ENCODE measurements at regions not wholly inside any gene's neighbourhood (a gene's known extent, or its start where the extent isn't known, plus 50 kb on each side); places are given as distances from the start of the nearest gene placed in this dataset.

- POLR2A ChIA-PET: no interaction called here
- DNase-seq (ENCODE audit: extremely low spot score): no peak
- TF ChIP-seq, protein P1, sequence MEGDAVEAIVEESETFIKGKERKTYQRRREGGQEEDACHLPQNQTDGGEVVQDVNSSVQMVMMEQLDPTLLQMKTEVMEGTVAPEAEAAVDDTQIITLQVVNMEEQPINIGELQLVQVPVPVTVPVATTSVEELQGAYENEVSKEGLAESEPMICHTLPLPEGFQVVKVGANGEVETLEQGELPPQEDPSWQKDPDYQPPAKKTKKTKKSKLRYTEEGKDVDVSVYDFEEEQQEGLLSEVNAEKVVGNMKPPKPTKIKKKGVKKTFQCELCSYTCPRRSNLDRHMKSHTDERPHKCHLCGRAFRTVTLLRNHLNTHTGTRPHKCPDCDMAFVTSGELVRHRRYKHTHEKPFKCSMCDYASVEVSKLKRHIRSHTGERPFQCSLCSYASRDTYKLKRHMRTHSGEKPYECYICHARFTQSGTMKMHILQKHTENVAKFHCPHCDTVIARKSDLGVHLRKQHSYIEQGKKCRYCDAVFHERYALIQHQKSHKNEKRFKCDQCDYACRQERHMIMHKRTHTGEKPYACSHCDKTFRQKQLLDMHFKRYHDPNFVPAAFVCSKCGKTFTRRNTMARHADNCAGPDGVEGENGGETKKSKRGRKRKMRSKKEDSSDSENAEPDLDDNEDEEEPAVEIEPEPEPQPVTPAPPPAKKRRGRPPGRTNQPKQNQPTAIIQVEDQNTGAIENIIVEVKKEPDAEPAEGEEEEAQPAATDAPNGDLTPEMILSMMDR (IDR thresholded peaks at IDR 0.05; ENCODE audit: control extremely low read depth, extremely low read depth, low read depth, missing control alignments): no peak
- CTCF ChIA-PET: interaction anchor here (0.8 to 2.0 kb wide), 12 partner anchors 9 to 556 kb away, joined by 3 to 12 read pairs (median 4); no protein-coding TSS in a partner anchor
Measured at GRCh38 chrX:121322159-121322558, 274.7 kb downstream of the GLUD2 start.

- TF ChIP-seq, protein P1 (IDR thresholded peaks at IDR 0.05; ENCODE audit: control extremely low read depth, extremely low read depth, low read depth, missing control alignments): no peak
- CTCF ChIA-PET: interaction anchor here (1.5 kb wide), 1 partner anchor 10 kb away, joined by 12 read pairs; no protein-coding TSS in a partner anchor
- POLR2A ChIA-PET: no interaction called here
- DNase-seq (ENCODE audit: extremely low spot score): no peak
Measured at GRCh38 chrX:121323337-121323736, 275.9 kb downstream of the GLUD2 start.

DNA sequence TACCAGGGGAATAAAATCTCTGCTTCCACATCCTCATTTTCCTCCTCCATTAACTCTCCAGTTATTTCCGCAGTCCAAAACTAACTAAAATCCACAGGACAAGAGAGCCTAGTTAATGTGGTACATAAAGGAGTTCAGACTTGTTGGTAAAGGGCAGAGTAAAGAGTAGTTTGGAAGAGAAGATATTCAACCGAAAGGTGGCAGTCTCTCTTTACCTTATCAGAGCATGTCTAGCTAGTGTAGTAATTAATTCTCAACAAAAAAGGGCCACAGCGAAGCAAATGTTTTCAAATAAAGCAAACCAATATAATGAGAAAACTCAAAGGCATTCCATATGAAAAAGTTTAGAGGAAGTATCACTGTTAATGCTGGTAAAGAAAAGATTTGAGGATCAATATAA, 286.5 kb downstream of the GLUD2 start:
- CTCF ChIA-PET: interaction anchor here (0.6 to 1.2 kb wide), 5 partner anchors 12 to 245 kb away, joined by 3 to 4 read pairs (median 3); no protein-coding TSS in a partner anchor

GRCh38 chrX:121336831-121337421, 289.5 kb downstream of the GLUD2 start:
- CTCF ChIA-PET: no interaction called here
- DNase-seq (ENCODE audit: extremely low spot score): no peak

More for the DNA sequence above, 286.5 kb downstream of the GLUD2 start:
- TF ChIP-seq, protein P1 (IDR thresholded peaks at IDR 0.05; ENCODE audit: control extremely low read depth, extremely low read depth, low read depth, missing control alignments): peak; percentile 32
- no peak for DNase-seq (ENCODE audit: extremely low spot score)
- POLR2A ChIA-PET: no interaction called here

GRCh38 chrX:121337816-121338215, 290.4 kb downstream of the GLUD2 start:
- POLR2A ChIA-PET: no interaction called here
- DNase-seq (ENCODE audit: extremely low spot score): no peak
- TF ChIP-seq, protein P1 (IDR thresholded peaks at IDR 0.05; ENCODE audit: control extremely low read depth, extremely low read depth, low read depth, missing control alignments): no peak
- CTCF ChIA-PET: no interaction called here

More at GRCh38 chrX:121336831-121337421, 289.5 kb downstream of the GLUD2 start:
- TF ChIP-seq, protein P1 (IDR thresholded peaks at IDR 0.05; ENCODE audit: control extremely low read depth, extremely low read depth, low read depth, missing control alignments): no peak
- POLR2A ChIA-PET: no interaction called here

GRCh38 chrX:121349263-121349662, 301.9 kb downstream of the GLUD2 start:
- POLR2A ChIA-PET: no interaction called here
- no peak for DNase-seq (ENCODE audit: extremely low spot score)
- CTCF ChIA-PET: no interaction called here
- TF ChIP-seq, protein P1 (IDR thresholded peaks at IDR 0.05; ENCODE audit: control extremely low read depth, extremely low read depth, low read depth, missing control alignments): no peak
